HFFc6 (cell line): ENCODE measurements at regions not wholly inside any gene's neighbourhood (a gene's known extent, or its start where the extent isn't known, plus 50 kb on each side); places are given as distances from the start of the nearest gene placed in this dataset.

Experiments
- DNase-seq: peaks from one replicate; pipeline ENCODE4 v3.0.0-alpha.2; 2018
- H3K27ac Mint-ChIP-seq: 2 replicates; pipeline ENCODE4 v1.8.0; 2020; ENCODE audit warnings: mild to moderate bottlenecking, mixed read lengths
- H3K27me3 Mint-ChIP-seq: 2 replicates; pipeline ENCODE4 v1.8.0; 2021; ENCODE audit warnings: mild to moderate bottlenecking, moderate library complexity, mixed read lengths; ENCODE audit not compliant: insufficient read depth
- H3K36me3 Mint-ChIP-seq: 2 replicates; pipeline ENCODE4 v1.8.0; 2021; ENCODE audit warnings: low read depth, mixed read lengths
- H3K4me1 Mint-ChIP-seq: 2 replicates; pipeline ENCODE4 v1.8.0; 2020; ENCODE audit warnings: low read depth, mixed read lengths
- H3K4me3 Mint-ChIP-seq: 2 replicates; pipeline ENCODE4 v1.8.0; 2020; ENCODE audit warnings: mild to moderate bottlenecking, moderate library complexity, mixed read lengths
- H3K9me3 Mint-ChIP-seq: 2 replicates; pipeline ENCODE4 v1.8.0; 2020; ENCODE audit warnings: mild to moderate bottlenecking, mixed read lengths
- CTCF ChIP-seq: fragments of 200-600 bp; sonication (generic); IDR thresholded peaks from 2 replicates; pipeline ENCODE4 v1.5.0; 2021; ENCODE audit warnings: antibody characterized with exemption, mild to moderate bottlenecking

- Mint-ChIP-seq H3K4me1 (no peaks in the 10 kb centered on the region), H3K27ac (no peak overlapping the region)
- DNase-seq, result no peak
Measured at GRCh38 chrX:140342410-140342809, 162.5 kb downstream of the SOX3 start.

GRCh38 chrX:140337263-140337662, 167.6 kb downstream of the SOX3 start:
- Mint-ChIP-seq H3K27ac (no peak overlapping the region), H3K4me3 (no peak overlapping the region), H3K9me3 (peaks cover 7% of the 10 kb centered on the region; the same call in 1 of the 2 replicates), H3K36me3 (no peaks in the 10 kb centered on the region), H3K4me1 (no peaks in the 10 kb centered on the region), H3K27me3 (no peaks in the 10 kb centered on the region)
- DNase-seq, result no peak
- no peak for TF ChIP-seq CTCF

More at GRCh38 chrX:140342410-140342809, 162.5 kb downstream of the SOX3 start:
- TF ChIP-seq CTCF, result no peak
- Mint-ChIP-seq H3K4me3 (no peak overlapping the region), H3K9me3 (no peaks in the 10 kb centered on the region), H3K27me3 (no peaks in the 10 kb centered on the region), H3K36me3 (no peaks in the 10 kb centered on the region)

DNA sequence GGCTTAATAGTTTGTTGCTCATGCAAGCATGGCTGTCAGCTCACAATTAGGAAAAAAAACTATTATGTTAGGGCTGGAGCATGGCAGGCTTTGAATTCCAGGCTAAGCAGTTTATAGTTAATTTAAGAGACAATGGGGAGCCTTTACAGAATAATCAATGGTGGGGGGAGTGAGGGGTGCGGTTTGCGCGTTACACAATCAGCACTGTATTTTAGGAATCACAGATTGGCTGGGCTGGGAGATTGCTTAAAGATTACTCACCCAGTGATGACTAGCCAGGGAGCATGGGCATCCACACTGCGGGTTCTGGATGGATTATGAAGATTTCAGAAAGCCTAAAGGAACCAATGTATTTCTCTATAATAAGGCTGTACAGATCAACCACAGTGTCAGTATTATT, 186.6 kb downstream of the SOX3 start:
- H3K9me3 Mint-ChIP-seq, result no peaks in the 10 kb centered on the region
- H3K27ac Mint-ChIP-seq, result no peak overlapping the region
- no peak for DNase-seq
- H3K36me3 Mint-ChIP-seq, result no peaks in the 10 kb centered on the region
- no peak overlapping the region for H3K4me3 Mint-ChIP-seq
- H3K27me3 Mint-ChIP-seq, result no peaks in the 10 kb centered on the region; the same call in 1 of the 2 replicates
- H3K4me1 Mint-ChIP-seq, result no peaks in the 10 kb centered on the region
- TF ChIP-seq CTCF, result no peak

DNA sequence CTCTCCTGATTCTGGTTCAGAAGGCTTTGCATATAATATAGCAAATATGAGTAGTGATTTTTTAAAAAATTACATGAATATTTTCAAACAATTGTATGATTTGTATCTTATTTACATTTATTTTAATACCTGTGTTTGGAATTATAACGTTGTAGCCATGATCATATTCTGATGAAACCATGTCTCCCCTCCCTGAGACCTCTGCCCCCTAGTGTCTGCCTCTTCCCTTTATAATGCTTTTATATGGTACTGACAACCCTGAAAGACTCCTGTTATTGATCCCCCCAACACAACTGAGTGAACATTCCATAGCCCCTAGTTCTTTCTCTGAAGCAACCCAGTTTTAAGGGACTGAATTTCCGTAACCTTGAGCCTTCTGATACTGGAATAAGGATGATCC, 187.4 kb downstream of the SOX3 start:
- H3K4me3 Mint-ChIP-seq, result no peak overlapping the region

GRCh38 chrX:140298960-140299825, 205.7 kb downstream of the SOX3 start:
- no peak for TF ChIP-seq CTCF
- H3K27ac Mint-ChIP-seq, result no peak overlapping the region
- H3K4me3 Mint-ChIP-seq, result no peak overlapping the region
- no peaks in the 10 kb centered on the region for H3K27me3 Mint-ChIP-seq
- H3K9me3 Mint-ChIP-seq, result peaks cover 12% of the 10 kb centered on the region; the same call in 1 of the 2 replicates
- DNase-seq, result no peak
- no peaks in the 10 kb centered on the region for H3K4me1 Mint-ChIP-seq
- H3K36me3 Mint-ChIP-seq, result no peaks in the 10 kb centered on the region

More for the DNA sequence above, 187.4 kb downstream of the SOX3 start:
- no peak overlapping the region for H3K27ac Mint-ChIP-seq
- TF ChIP-seq CTCF, result no peak
- no peak for DNase-seq
- H3K4me1 Mint-ChIP-seq, result no peaks in the 10 kb centered on the region
- H3K36me3 Mint-ChIP-seq, result peaks cover 4% of the 10 kb centered on the region; the same call in 1 of the 2 replicates
- H3K9me3 Mint-ChIP-seq, result peaks cover 4% of the 10 kb centered on the region; the same call in 1 of the 2 replicates
- H3K27me3 Mint-ChIP-seq, result no peaks in the 10 kb centered on the region; the same call in 1 of the 2 replicates
